ENCODE measurements at regions not wholly inside any gene's neighbourhood (a gene's known extent, or its start where the extent isn't known, plus 50 kb on each side); places are given as distances from the start of the nearest gene placed in this dataset.
"Not testable (repeated sequence)": the region's sequence is repeated elsewhere in the genome, so short reads cannot be mapped to it uniquely, and the experiment has no call there.

DNA sequence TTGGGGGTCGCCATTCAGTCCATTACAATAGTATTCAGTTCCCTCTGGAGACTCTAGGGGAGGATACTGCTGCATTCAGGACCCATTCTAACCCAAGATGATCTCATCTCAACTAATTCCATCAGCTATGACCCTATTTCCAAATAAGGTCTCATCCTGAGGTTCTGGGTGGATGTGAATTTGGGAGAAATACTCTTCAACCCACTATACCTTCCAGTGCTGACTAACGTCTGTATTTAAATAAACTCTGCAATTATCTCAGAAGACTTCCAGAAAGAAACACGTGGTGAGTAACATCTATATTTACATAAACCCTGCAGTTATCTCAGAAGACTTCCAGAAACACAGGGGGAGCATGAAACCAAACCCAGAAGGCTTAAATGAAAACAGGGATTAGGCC, 1300.7 kb downstream of the PCDH9 start:
- H3K4me3 Mint-ChIP-seq (ENCODE audit: unreplicated experiment): no peak overlapping the region

DNA sequence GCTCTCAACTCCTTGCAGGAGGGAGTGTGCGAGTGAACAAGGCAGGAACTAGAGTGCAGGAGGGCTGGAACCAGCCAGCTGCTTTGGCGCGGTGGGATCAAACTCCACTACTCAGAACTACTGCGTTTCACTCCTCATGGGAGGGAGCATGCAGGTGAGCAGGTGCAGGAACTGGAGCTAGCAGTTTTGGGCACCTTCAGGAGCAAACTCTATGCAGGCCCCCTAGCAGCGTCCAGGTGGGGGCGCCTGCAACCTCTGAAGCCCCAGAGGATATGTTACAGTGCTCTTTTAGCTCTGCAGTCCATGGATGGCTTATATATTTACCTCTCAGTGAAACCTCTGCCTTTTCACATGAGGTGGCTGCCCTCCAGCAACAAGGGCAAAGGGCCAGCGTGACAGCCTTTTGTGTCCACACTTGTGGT, 1303.4 kb downstream of the PCDH9 start:
- Mint-ChIP-seq H3K27ac (ENCODE audit: unreplicated experiment) (no peak overlapping the region), H3K27me3 (ENCODE audit: low read depth) (no peaks in the 10 kb centered on the region), H3K36me3 (ENCODE audit: low read depth) (no peaks in the 10 kb centered on the region), H3K4me1 (ENCODE audit: low read depth) (peaks cover 19% of the 10 kb centered on the region), H3K4me3 (ENCODE audit: unreplicated experiment) (no peak overlapping the region), H3K9me3 (ENCODE audit: low read depth) (no peaks in the 10 kb centered on the region)
- TF ChIP-seq, protein P1, sequence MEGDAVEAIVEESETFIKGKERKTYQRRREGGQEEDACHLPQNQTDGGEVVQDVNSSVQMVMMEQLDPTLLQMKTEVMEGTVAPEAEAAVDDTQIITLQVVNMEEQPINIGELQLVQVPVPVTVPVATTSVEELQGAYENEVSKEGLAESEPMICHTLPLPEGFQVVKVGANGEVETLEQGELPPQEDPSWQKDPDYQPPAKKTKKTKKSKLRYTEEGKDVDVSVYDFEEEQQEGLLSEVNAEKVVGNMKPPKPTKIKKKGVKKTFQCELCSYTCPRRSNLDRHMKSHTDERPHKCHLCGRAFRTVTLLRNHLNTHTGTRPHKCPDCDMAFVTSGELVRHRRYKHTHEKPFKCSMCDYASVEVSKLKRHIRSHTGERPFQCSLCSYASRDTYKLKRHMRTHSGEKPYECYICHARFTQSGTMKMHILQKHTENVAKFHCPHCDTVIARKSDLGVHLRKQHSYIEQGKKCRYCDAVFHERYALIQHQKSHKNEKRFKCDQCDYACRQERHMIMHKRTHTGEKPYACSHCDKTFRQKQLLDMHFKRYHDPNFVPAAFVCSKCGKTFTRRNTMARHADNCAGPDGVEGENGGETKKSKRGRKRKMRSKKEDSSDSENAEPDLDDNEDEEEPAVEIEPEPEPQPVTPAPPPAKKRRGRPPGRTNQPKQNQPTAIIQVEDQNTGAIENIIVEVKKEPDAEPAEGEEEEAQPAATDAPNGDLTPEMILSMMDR (IDR thresholded peaks at IDR 0.05): peak; percentile 46
- DNase-seq (ENCODE audit: low spot score): no peak

More for the DNA sequence above, 1300.7 kb downstream of the PCDH9 start:
- Mint-ChIP-seq H3K9me3 (ENCODE audit: low read depth) (no peaks in the 10 kb centered on the region), H3K36me3 (ENCODE audit: low read depth) (no peaks in the 10 kb centered on the region), H3K27me3 (ENCODE audit: low read depth) (no peaks in the 10 kb centered on the region), H3K4me1 (ENCODE audit: low read depth) (peaks cover 21% of the 10 kb centered on the region), H3K27ac (ENCODE audit: unreplicated experiment) (no peak overlapping the region)
- TF ChIP-seq, protein P1 (IDR thresholded peaks at IDR 0.05): no peak
- DNase-seq (ENCODE audit: low spot score): no peak

- Mint-ChIP-seq H3K4me1 (ENCODE audit: low read depth) (peaks cover 44% of the 10 kb centered on the region), H3K27ac (ENCODE audit: unreplicated experiment) (peak overlapping the region; percentile 32)
- DNase-seq (ENCODE audit: low spot score); H3K9me3 Mint-ChIP-seq (ENCODE audit: low read depth); H3K36me3 Mint-ChIP-seq (ENCODE audit: low read depth); H3K27me3 Mint-ChIP-seq (ENCODE audit: low read depth); H3K4me3 Mint-ChIP-seq (ENCODE audit: unreplicated experiment): not testable (repeated sequence)
These were observed 1307.3 kb downstream of the PCDH9 start for GRCh38 chr13:65922846-65923245.

DNA sequence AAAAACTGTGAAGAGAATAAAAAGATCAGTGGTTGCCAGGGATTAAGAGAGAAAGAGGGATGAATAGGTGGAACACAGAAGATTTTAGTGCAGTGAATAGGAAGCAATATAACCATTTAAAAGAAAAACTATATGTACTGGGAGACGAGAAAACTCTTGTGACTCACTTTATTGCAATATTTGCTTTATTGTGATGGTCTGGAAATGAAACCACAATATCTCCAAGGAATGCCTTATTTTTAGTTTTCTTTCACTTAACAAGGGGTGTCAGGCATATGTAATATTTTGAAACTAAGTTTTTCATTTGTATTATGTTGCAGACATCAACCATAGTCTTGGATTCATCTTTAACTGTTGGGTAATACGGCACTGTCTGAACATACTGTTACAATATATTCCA, 1308.2 kb downstream of the PCDH9 start:
- Mint-ChIP-seq H3K4me3 (ENCODE audit: unreplicated experiment) (no peak overlapping the region), H3K4me1 (ENCODE audit: low read depth) (peaks cover 46% of the 10 kb centered on the region), H3K27ac (ENCODE audit: unreplicated experiment) (peak overlapping the region; percentile 73), H3K9me3 (ENCODE audit: low read depth) (no peaks in the 10 kb centered on the region), H3K27me3 (ENCODE audit: low read depth) (no peaks in the 10 kb centered on the region), H3K36me3 (ENCODE audit: low read depth) (no peaks in the 10 kb centered on the region)
- TF ChIP-seq, protein P1 (IDR thresholded peaks at IDR 0.05): no peak
- DNase-seq (ENCODE audit: low spot score): no peak

DNA sequence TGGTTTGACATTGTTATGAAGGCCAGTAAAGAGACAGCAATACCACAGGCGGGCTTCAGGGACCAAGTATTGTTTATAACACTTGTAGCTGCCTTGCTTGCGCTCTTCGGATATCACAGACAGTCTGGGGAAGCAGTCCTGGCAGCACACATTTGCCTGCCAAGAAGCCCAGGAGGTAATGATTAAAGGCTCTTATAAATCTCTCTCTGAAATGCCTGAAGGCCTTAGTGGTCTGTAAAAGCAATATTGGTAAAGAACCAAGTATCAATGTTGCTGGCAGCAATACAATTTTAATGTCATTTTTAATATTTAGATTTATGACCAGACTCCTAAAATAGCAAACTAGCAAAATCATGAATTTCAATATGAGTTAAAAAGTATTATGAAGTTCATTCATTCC, 1312.4 kb downstream of the PCDH9 start:
- Mint-ChIP-seq H3K4me1 (ENCODE audit: low read depth) (peaks cover 78% of the 10 kb centered on the region), H3K27me3 (ENCODE audit: low read depth) (no peaks in the 10 kb centered on the region), H3K27ac (ENCODE audit: unreplicated experiment) (no peak overlapping the region), H3K36me3 (ENCODE audit: low read depth) (no peaks in the 10 kb centered on the region), H3K9me3 (ENCODE audit: low read depth) (no peaks in the 10 kb centered on the region), H3K4me3 (ENCODE audit: unreplicated experiment) (no peak overlapping the region)
- TF ChIP-seq, protein P1 (IDR thresholded peaks at IDR 0.05): no peak
- DNase-seq (ENCODE audit: low spot score): no peak

DNA sequence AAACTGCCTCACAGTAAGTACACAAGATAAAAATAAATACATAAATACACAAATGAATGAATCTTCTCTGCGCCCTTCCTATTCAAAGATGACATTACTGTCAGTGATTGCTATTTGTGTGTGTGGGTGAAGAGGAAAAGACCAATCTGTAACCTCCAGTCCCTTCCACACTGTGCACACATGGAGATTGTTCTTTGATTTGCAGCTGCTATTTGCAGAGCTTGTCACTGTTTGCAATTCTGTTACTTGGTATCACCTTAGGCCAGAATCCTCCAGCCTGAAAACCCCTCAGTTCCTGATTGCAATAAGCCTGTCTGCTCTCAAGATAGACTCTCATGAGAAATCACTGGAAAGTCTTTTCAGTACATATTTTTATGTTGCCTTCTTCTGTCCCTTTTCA, 1314.9 kb downstream of the PCDH9 start:
- no peak overlapping the region for H3K4me3 Mint-ChIP-seq (ENCODE audit: unreplicated experiment)
- TF ChIP-seq, protein P1 (IDR thresholded peaks at IDR 0.05): no peak
- no peaks in the 10 kb centered on the region for H3K27me3 Mint-ChIP-seq (ENCODE audit: low read depth)
- peaks cover 4% of the 10 kb centered on the region for H3K9me3 Mint-ChIP-seq (ENCODE audit: low read depth)
- no peak overlapping the region for H3K27ac Mint-ChIP-seq (ENCODE audit: unreplicated experiment)
- peaks cover 71% of the 10 kb centered on the region for H3K4me1 Mint-ChIP-seq (ENCODE audit: low read depth)
- no peaks in the 10 kb centered on the region for H3K36me3 Mint-ChIP-seq (ENCODE audit: low read depth)
- no peak for DNase-seq (ENCODE audit: low spot score)
